ENCODE measurements at regions not wholly inside any gene's neighbourhood (a gene's known extent, or its start where the extent isn't known, plus 50 kb on each side); places are given as distances from the start of the nearest gene placed in this dataset.

DNA sequence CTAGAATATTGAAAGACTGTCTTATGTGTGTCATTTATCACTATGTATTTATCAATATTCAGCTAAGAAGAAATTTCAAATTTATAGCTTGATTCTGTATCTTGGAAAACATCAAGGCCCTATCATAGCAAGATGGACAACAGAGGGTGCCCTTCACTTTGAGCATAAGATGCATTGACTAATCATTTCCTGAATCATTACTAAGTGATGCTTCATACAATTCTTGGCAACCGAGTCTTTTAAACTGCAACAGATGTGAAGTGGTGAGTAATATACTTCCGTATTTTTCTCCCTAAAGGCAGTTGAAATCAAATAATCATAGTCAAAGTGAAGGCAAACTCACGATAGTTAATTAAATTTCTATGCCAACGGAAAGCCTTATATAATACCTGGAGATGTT, 318.6 kb upstream of the RGMB start:
- ATAC-seq, result no peak
- intact Hi-C loops (cut with DNase I, micrococcal nuclease), result no loop called here
- DNase-seq, result no peak

DNA sequence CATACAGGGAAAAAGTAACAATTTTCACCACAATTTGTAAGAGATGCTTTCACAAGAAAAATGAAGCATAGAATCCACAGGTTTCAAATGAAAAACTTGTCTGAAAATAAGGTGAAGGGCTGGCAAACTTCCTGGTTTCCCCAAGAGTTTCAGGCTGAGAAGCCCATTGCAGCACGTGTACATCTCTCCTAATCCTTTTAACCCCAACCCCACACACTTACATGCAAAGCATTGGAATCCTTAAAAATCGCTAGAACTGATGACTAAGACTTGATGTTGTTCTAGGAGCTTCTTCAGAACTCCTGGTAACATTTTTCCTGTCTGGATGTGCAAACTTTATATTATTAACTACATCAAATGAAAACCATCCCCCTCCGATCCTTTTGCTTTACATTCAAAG, 317.8 kb upstream of the RGMB start:
- DNase-seq (no peak), ATAC-seq (no peak)
- intact Hi-C loops (cut with DNase I, micrococcal nuclease), result no loop called here

DNA sequence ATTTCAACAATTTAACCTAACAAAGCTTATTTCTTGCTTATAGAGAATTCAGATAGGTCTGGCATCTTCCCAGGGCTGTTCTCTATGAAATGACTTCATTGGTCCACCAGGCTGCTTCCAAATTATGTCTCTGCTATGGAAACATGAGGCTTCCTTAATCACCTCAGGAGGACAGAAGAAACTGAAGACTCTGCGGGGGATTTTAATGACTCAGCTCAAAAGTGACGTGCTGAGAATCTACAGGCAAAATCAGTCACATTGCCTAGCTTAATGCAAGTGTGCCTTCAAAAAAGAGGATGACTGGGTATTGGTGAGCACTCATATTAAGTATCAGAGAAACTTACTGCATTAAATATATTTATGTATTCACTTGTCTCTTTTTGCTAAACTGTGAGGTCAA, 315.5 kb upstream of the RGMB start:
- intact Hi-C loops (cut with DNase I, micrococcal nuclease), result no loop called here
- DNase-seq (no peak), ATAC-seq (no peak)

DNA sequence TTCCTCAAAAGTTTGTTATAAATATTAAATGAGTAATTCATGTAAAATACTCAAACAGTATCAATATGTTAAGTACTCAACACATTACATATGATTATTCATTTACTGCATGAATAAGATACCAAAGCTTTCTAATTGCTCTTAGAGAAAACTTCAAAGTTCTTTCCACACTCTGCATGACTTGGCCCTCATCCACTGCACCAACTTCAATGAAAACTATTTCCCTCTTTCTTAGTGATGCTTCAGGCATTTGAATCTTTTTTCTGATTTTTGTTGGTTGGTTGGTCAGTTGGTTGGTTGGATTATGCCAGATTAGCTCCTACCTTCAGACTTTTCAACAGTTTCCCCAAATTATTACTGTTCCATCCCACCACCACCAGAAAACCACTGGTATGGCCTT, 314.7 kb upstream of the RGMB start:
- intact Hi-C loops (cut with DNase I, micrococcal nuclease), result no loop called here
- DNase-seq (no peak), ATAC-seq (no peak)

DNA sequence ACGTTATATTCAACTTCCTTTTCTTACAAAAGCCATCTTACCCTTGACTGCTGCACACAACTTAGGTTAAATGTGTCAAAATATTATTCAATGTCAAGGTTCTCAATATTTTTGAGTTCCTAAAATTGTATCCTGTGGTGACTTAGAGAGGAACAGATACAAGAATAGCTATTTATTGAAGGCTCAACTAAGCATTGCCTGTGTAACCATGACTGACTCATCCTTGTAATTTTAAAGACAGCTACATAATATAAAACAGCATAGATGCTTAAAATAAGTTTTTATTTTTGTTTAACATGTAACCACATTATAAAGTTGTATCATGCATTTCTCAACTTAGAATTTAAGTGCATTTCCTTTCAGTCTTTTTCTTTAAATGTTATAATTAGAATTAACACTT, 312.9 kb upstream of the RGMB start:
- intact Hi-C loops (cut with DNase I, micrococcal nuclease), result no loop called here
- ATAC-seq, result no peak
- DNase-seq, result no peak

DNA sequence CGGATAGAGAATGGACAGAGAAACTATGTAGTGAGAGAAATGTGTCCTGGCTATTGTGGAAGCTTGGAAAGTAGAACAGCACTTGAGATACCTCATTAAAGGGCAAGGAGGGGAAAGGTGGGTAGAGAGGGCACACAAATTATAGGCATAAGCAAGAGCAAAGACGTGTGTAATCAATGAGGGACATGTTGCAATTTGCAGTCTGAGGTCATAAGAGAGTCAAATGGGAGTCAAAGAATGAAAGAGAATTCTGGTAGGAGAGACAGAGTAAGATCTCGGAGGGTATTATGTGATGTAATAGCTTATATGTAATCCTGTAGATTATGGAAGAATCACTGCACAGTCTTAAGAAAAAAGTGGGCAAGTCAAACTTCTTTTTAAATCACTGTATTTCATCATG, 312.0 kb upstream of the RGMB start:
- DNase-seq (no peak), ATAC-seq (no peak)
- intact Hi-C loops (cut with DNase I, micrococcal nuclease), result no loop called here

DNA sequence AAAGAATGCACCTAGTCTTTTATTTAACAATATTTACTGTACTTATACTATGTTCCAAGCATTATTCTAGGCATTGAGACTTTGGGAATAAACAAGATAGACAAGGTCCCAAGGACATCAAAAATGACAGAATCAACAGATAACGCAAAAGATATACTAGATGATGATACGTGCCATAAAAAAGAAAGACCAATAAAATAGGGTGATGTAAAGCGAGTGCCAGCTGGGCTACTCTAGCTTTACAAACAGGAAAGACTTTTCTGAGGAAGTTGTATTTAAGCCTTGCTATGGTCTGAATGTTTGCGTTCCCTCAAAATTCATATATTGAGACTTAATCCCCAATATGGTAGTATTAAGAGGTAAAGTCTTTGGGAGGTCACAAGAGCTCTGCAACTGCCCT, 310.2 kb upstream of the RGMB start:
- ATAC-seq (peak; percentile 85), DNase-seq (peak in 1 of 2 donors; percentile 10)
- intact Hi-C loops (cut with DNase I, micrococcal nuclease), result no loop called here

DNA sequence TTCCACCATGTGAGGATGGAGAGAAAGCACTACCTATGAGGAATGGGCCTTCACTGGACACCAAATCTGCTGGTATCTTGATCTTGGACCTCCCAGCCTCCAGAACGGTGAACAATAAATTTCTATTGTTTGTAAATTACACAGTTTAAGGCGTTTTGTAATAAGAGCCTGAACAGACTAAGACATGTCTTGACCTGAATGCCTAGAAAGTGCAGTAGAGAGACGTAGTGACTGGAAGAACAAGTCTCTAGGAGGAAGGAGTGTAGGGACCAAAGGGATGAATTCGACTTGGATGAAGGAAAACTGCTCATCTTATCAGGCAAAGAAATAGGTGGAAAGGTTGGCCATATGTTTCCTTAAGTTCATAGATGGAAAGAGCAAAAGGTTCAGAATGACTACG, 309.8 kb upstream of the RGMB start:
- intact Hi-C loops (cut with DNase I, micrococcal nuclease), result no loop called here

DNA sequence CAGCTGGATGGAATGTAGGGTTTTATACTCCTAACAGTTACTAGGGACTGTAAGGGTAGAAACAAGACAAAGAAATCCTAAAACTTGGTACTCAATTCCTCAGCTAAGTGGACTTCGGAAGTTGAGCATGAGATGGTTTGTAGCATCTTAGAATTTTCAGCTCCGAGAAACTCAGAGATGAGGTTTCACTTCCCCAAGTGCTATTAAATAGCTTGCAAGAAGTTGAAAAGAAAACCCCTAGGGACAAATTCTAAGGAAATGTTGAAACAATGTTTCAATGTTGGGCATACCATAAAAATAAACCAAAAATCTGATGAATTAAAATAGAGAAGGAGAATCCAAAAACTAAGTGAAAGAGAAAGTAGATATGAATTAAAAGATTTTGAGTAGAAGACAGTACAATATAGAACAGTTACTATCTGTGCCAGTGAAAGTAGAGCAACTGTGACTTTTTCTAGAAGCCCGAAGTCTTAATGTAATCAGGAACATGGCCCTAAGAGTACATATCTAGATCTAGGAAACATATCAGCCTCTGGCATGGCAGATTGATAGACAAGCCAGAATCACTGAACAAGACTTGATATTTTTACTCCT, 308.6 kb upstream of the RGMB start:
- no peak for DNase-seq
- ATAC-seq, result no peak
- intact Hi-C loops (cut with DNase I, micrococcal nuclease), result no loop called here

More for the DNA sequence above, 309.8 kb upstream of the RGMB start:
- ATAC-seq, result no peak
- DNase-seq, result no peak

DNA sequence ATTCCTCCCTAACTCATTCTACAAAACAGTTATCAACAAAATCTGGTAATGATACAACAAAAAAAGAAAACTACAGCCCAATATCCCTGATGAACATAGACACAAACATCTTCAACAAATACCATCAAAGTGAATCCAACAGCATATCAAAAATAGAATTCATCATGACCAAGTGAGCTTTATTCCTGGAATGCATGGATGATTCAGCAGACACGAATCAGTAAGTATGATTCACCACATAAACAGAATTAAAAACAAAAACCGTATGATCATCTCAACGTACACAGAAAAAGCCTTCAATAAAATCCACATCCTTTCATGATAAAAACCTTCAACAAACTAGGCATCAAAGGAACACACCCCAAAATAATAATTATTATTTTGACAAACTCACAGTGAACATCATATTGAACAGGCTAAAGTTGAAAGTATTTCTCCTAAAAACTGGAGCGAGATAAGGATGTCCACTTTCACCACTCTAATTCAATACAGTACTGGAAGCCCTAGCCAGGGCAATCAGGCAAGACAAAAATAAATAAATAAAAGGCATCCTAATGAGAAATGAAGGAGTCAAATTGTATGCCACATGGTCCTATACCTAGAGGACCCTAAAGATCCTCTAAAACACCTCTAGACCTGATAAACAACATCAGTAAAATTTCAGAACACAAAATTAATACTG, 305.1 kb upstream of the RGMB start:
- no peak for DNase-seq
- intact Hi-C loops (cut with DNase I, micrococcal nuclease), result no loop called here
- no peak for ATAC-seq

DNA sequence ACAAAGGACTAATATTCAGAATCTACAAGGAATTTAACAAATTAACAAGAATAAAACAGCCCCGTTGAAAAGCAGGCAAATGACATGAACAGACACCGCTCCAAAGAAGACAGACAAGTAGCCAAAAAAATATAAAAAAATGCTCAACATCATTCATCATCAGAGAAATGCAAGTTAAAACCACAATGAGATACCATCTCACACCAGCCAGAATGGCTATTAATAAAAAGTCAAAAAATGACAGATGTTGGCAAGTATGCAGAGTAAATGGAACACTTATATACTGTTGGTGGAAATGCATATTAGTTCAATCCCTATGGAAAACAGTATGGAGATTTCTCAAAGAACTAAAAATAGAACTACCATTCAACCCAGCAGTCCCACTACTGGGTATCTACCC, 302.7 kb upstream of the RGMB start:
- no peak for DNase-seq
- intact Hi-C loops (cut with DNase I, micrococcal nuclease), result loop anchor here in 1 of 2 donors (10.0 kb wide), 1 partner anchor 294 kb away; no protein-coding TSS in a partner anchor
- no peak for ATAC-seq

DNA sequence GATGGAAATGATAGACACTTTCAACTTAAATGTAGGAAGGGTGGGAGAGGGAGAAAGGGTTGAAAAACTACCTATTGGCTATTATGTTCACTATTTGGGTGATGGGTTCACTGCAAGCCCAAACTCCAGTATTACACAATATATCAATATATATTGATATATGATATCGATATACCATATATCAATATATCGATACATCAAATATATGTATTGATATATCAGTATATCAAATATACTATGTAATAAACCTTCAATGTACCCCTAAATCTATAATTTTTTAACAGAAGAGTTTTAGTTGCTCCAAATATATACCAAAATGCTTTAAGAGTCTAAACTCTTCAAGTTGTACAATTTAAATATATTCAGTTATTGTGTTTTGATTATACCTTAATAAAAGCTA, 302.0 kb upstream of the RGMB start:
- intact Hi-C loops (cut with DNase I, micrococcal nuclease), result loop anchor here in 1 of 2 donors (10.0 kb wide), 1 partner anchor 293 kb away; no protein-coding TSS in a partner anchor
- ATAC-seq (no peak), DNase-seq (no peak)

DNA sequence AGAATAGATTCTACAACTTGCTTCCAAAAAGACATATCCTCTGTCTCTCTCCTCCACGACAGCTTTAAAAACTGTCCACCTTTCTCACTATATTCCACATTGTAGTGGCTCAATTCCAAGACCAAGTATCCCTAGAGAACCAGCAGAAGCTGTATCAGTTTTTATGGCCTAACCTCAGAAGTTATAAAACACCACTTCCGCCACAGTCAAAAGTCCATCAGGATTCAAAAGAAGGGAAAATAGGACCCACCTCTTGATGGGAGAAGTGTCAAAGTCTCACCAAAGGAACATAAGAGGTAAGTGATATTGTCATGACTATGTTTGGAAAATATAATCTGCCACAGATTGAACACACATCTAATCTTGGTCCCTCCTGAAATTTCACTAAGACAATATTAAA, 299.2 kb upstream of the RGMB start:
- DNase-seq (no peak), ATAC-seq (peak; percentile 99)
- intact Hi-C loops (cut with DNase I, micrococcal nuclease), result loop anchor here in 1 of 2 donors (10.0 kb wide), 1 partner anchor 291 kb away; no protein-coding TSS in a partner anchor

DNA sequence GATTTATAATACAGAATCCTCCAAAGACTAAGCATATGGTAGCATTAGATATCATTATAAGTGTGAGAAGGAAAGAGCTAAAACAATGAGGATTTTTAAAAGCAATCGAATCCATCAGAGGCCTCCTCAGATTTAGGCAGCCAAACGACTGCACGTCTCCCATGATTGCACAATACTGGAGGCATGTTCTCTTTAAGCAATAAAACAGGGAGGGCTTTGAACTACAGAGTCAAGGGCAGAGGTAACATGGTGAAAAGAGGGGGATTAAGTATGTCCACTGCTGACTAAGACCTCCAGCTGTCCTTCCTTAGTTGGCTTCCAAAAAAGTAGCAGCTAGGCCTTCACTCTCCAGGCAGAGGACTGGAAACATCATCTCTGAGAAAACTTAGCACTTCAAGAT, 298.7 kb upstream of the RGMB start:
- ATAC-seq (peak; percentile 51), DNase-seq (no peak)
- intact Hi-C loops (cut with DNase I, micrococcal nuclease), result loop anchor here in 1 of 2 donors (10.0 kb wide), 1 partner anchor 290 kb away; no protein-coding TSS in a partner anchor

DNA sequence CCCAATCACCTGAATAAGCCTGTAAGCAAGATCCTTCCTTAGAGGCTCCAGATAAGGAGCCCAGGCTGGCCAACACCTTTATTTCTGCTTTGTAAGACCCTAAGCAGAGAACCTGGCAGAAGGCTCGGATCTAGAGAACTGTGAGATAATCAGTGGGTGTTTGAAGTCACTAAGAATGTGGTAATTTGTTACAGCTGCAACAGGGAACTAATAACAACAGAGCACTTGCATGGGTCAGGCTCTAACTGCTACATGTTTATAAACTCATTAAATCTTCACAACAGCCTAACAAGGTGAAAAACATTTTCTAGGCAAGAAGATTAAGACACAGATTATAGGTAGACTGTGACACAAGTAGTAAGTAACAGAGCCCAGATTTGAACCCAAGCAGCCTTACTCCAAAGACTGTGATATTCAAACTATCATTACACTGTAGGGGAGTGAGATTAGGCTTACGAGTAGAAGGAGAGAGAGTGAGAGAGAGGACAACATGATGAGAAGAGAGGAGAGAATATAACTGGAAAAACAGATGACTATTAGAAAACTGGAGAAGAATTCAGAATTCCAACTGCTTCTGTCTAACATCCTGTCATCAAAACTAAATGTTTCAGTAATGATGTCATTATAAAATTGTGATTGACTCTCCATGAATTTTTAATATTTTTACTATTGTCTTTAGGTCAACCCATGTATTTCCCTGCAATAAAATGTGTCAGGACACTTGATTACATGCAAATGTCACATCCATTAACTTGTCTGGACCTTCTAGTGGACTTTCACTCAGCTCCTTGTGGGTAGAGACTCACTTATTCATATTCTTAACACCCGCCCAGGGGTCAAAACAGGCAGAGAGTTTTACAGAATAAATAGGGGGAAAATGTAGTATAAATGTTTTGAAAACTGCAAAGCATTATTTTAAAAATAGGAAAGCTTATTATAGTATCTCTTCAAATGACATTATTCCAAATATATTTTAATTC, 290.9 kb upstream of the RGMB start:
- ATAC-seq, result no peak
- DNase-seq, result no peak
- intact Hi-C loops (cut with DNase I, micrococcal nuclease), result no loop called here

DNA sequence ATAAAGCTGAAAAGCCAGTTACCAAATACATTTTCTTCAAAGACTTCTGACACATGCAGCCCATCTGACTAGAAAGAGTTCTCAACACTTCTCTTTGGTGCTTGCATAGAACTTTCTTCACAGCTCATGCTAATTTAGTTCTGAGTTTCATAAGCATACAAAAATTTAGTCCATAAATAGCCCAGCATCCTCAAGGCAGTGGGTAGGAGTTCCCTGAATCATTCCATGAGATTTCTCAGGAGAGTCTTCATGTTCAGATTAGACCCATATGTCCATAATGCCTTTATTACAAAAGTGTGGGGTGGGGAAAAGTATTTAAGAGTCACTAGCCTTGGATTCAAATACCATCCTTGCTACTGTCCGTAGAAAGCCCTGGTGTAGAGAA, 290.2 kb upstream of the RGMB start:
- intact Hi-C loops (cut with DNase I, micrococcal nuclease), result no loop called here
- ATAC-seq (no peak), DNase-seq (no peak)

DNA sequence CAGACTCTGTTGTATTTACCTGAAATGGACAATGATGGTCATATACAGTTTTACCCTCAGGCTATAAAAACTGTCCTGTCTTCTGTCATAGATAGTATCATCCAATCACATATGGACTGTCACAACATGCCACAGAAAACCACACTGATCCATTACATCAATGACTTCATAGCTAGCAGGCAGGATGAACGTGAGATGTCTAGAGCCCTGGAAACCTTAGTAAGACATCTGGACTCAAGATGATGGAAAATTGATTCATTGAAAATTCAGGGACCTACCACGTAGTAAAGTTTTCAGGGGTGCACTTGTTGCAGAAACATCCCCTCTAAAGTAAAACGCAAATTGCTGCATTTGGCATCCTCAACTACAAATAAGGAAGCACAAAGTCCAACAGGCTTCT, 284.4 kb upstream of the RGMB start:
- no peak for ATAC-seq
- DNase-seq, result no peak
- intact Hi-C loops (cut with DNase I, micrococcal nuclease), result no loop called here

DNA sequence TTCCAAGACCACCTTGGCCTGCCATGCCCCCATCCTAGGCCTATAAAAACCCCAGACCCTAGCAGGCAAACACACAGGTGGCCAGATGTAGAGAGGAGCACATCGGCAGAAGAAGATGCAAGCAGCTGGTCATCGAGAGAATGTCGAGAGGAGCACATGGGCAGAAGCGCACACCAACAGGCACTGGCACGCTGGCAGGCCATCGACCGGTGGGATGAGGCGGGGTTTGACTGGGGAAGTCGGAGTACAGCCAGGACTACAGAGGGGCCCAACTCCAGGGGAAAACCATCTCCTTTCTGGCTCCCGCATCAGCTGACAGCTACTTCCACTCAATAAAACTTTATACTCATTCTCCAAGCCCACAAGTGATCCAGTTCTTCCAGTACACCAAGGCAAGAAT, 283.1 kb upstream of the RGMB start:
- intact Hi-C loops (cut with DNase I, micrococcal nuclease), result no loop called here
- no peak for DNase-seq
- no peak for ATAC-seq

DNA sequence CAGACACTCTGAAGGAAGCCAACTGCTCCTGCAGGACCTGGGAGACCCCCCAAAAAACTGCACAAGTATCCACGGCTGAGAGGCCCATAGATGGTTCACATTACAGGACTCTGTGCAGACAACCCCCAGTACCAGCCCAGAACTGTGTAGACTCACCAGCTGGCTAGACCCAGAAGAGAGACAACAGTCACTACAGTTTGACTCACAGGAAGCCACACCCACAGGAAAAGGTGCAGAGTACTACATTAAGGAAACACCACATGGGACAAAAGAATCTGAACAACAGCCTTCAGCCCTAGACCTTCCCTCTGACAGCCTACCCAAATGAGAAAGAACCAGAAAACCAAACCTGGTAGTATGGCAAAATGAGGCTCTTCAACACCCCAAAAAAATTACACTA, 281.2 kb upstream of the RGMB start:
- no peak for DNase-seq
- intact Hi-C loops (cut with DNase I, micrococcal nuclease), result no loop called here
- peak; percentile 57 for ATAC-seq

DNA sequence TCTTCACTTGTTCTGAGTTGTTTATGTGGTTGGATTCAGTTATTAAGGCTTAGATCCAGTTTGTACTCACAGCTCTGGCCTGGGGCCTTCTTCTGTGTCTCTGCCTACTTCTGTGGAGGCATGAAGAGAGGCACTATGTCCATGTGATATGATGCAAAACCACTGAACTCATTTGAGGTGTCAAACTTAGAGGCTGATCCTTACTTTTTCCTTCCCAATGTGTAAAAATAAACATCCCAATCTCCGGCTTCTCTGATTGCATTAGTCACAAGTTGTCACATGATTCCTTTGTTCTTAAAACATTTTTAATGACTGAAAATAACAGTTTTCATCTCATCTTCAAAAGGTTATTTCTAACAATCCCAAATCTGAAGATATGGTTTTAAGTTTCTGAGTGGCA, 276.0 kb upstream of the RGMB start:
- intact Hi-C loops (cut with DNase I, micrococcal nuclease), result no loop called here
- ATAC-seq, result no peak
- no peak for DNase-seq

Measured in left colon (tissue), 2 donors.